ENCODE measurements at regions not wholly inside any gene's neighbourhood (a gene's known extent, or its start where the extent isn't known, plus 50 kb on each side); places are given as distances from the start of the nearest gene placed in this dataset.

GRCh38 chr20:39874049-39874893 is 814.8 kb downstream of the MAFB start:
- DNase-seq (ENCODE audit: low read depth, low spot score) = no peak
- no peak overlapping the region for H3K27ac ChIP-seq

DNA sequence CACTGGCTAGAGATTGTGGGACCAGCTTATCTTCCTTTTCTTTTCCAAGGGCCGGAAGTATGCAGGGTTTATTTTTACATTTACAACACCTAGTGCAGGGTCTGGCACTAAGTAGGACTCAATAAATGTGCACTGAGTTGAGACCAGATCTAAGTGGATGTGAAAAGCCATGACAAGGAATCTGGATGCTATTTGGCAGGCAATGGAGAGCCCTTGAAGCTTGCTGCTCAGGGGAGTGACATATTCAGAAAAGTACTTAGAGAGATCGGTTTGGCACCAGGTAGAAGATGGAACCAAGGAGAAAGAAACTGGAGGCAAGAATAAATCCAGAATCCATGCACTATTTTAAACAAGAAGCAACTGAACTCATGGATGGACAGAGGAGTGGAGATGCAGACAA is 815.8 kb downstream of the MAFB start:
- H3K27ac ChIP-seq = no peak overlapping the region
- no peak for DNase-seq (ENCODE audit: low read depth, low spot score)

- no peak overlapping the region for H3K27ac ChIP-seq
- no peak for DNase-seq (ENCODE audit: low read depth, low spot score)
Observed at GRCh38 chr20:39871013-39871412, 818.0 kb downstream of the MAFB start.

DNA sequence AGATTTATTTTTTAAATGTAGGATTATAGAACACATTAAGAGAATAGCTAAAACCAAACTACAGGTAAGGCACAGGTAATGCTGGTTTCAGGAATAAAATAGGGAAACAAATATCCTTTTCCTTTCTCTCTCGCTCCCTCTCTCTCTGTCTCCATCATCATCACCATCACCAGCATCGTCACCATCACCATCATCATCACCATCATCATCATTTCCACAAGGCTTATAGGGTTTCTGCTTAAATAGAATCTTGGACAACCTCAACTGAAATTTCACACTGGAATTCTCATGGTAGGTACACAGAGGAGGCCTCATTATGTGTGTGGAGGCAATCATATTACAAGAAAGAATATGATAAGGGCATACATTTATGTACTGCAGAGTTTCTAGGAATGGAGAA is 823.6 kb downstream of the MAFB start:
- no peak overlapping the region for H3K27ac ChIP-seq
- no peak for DNase-seq (ENCODE audit: low read depth, low spot score)

- no peak for DNase-seq (ENCODE audit: low read depth, low spot score)
- no peak overlapping the region for H3K27ac ChIP-seq
Observed at GRCh38 chr20:39862470-39862891, 826.6 kb downstream of the MAFB start.

GRCh38 chr20:39861381-39861780 is 827.7 kb downstream of the MAFB start:
- peak; percentile 68 for DNase-seq (ENCODE audit: low read depth, low spot score)
- no peak overlapping the region for H3K27ac ChIP-seq

GRCh38 chr20:39857835-39858234 is 831.2 kb downstream of the MAFB start:
- DNase-seq (ENCODE audit: low read depth, low spot score) = no peak

GRCh38 chr20:39857187-39857586 is 831.8 kb downstream of the MAFB start:
- DNase-seq (ENCODE audit: low read depth, low spot score) = no peak
- H3K27ac ChIP-seq = no peak overlapping the region

More at GRCh38 chr20:39857835-39858234, 831.2 kb downstream of the MAFB start:
- H3K27ac ChIP-seq = no peak overlapping the region

- DNase-seq (ENCODE audit: low read depth, low spot score) = no peak
- H3K27ac ChIP-seq = no peak overlapping the region
Observed at GRCh38 chr20:39855799-39856198, 833.2 kb downstream of the MAFB start.

- no peak overlapping the region for H3K27ac ChIP-seq
- DNase-seq (ENCODE audit: low read depth, low spot score) = no peak
Observed at GRCh38 chr20:39855056-39855455, 834.0 kb downstream of the MAFB start.

DNA sequence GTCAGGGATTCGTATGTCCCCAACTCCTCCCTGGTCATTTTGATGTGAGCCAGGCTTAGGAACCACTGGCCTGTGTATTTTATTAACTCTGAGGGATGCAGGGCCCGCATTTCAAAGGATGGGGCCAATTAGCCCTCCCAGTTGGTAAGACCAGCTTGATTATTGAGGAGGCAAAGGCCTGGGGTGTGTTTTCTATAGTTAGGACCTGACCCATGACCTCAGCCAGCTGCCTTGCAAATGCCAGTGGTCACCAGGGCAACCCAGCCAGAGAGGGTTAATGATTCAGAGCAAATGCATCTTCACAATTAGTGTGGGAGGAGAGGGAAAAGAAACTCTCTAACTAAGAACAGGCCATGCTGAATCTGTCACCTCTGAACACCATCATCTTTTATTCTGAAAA is 835.4 kb downstream of the MAFB start:
- DNase-seq (ENCODE audit: low read depth, low spot score) = no peak
- H3K27ac ChIP-seq = no peak overlapping the region

- no peak for DNase-seq (ENCODE audit: low read depth, low spot score)
- no peak overlapping the region for H3K27ac ChIP-seq
Observed at GRCh38 chr20:39853050-39853449, 836.0 kb downstream of the MAFB start.

- DNase-seq (ENCODE audit: low read depth, low spot score) = no peak
- no peak overlapping the region for H3K27ac ChIP-seq
Observed at GRCh38 chr20:39851459-39851858, 837.6 kb downstream of the MAFB start.

- no peak overlapping the region for H3K27ac ChIP-seq
- DNase-seq (ENCODE audit: low read depth, low spot score) = no peak
Observed at GRCh38 chr20:39850821-39851330, 838.2 kb downstream of the MAFB start.

DNA sequence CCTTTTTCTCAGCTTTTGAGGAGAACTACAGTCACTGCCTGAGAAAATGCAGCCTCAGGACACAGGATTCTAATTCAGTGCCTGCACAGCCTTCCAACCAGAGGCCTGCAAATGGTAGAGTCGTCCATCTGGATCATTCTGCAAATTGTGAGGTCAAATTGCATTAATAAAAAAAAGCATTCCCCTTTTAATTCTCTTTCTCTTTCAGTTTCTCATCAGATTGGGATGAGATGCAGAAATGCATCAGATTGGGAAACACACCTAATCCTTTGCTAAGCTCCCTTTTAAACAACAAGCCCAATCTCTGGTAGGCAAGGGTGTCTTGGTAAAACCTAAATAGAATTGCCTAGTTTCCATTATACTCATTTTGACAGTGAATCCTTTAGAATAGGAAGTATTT is 838.8 kb downstream of the MAFB start:
- no peak for DNase-seq (ENCODE audit: low read depth, low spot score)
- H3K27ac ChIP-seq = no peak overlapping the region

- DNase-seq (ENCODE audit: low read depth, low spot score) = peak; percentile 68
- H3K27ac ChIP-seq = no peak overlapping the region
Observed at GRCh38 chr20:39849664-39850063, 839.4 kb downstream of the MAFB start.

GRCh38 chr20:39849171-39849570 is 839.9 kb downstream of the MAFB start:
- H3K27ac ChIP-seq = no peak overlapping the region
- DNase-seq (ENCODE audit: low read depth, low spot score) = no peak

- no peak for DNase-seq (ENCODE audit: low read depth, low spot score)
- no peak overlapping the region for H3K27ac ChIP-seq
Observed at GRCh38 chr20:39839399-39840119, 849.5 kb downstream of the MAFB start.

DNA sequence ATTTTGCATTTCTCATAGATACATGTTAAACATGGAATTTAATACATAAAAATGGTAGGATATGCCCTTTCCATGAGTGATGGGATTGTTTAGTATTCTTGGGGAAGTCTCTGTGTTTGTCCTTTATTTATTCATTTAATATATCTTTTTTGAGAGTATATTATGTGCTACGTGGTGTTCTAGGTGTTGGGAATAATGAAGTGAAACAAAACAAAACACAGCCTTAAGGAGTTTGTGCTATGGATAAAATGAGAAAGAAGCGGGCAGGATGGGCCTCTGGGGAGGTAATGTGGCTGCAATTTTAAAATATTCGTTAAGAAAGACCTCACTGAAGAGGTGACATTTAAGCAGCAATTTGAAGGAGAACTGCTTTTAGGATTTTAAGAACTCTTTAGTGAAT is 851.5 kb downstream of the MAFB start:
- no peak for DNase-seq (ENCODE audit: low read depth, low spot score)
- no peak overlapping the region for H3K27ac ChIP-seq

GRCh38 chr20:39835130-39835842 is 853.8 kb downstream of the MAFB start:
- H3K27ac ChIP-seq = no peak overlapping the region
- DNase-seq (ENCODE audit: low read depth, low spot score) = no peak

GRCh38 chr20:39830903-39831302 is 858.1 kb downstream of the MAFB start:
- DNase-seq (ENCODE audit: low read depth, low spot score) = no peak

More at GRCh38 chr20:39830903-39831302, 858.1 kb downstream of the MAFB start:
- H3K27ac ChIP-seq = no peak overlapping the region

Measured in epithelial cell of prostate (primary cell).